ENCODE measurements at regions not wholly inside any gene's neighbourhood (a gene's known extent, or its start where the extent isn't known, plus 50 kb on each side); places are given as distances from the start of the nearest gene placed in this dataset.

DNA sequence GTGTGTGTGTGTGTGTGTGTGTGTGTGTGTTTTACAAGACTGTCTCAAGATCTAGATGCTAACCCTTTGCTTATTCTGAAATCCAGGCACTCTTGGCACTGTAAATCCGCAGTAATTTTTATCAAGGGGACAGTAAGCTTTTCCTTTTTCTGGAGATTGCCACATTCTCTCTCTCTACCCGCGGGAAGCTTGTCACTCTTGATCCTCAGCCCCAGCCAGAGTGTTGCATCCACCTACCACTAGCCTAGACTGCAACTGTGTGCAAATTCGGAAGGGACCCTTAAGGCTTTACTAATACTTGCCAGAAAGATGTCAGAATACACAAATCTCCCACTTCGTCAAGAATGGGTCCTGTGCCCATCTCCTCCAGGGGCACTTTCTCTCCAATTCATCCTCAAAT is 54.9 kb upstream of the EPB41L4A start:
- Histone ChIP-seq H3K4me3 (no peak overlapping the region), H3K9ac (ENCODE audit: insufficient read depth in 1 of 2, low read depth in 2 of 2, low read length in 2 of 2) (no peak overlapping the region), H3K9me3 (replicated peaks; ENCODE audit: control insufficient read depth, insufficient read depth, low read depth, low read length) (no peaks in the 10 kb centered on the region), H3K4me2 (ENCODE audit: insufficient read depth, low read length) (no peak overlapping the region), H3K4me1 (replicated peaks in 1 of 2; ENCODE audit: control insufficient read depth in 2 of 2, insufficient read depth in 2 of 2, low read length in 2 of 2) (no peaks in the 10 kb centered on the region), H3K79me2 (ENCODE audit: control insufficient read depth, insufficient read depth, low read length) (no peaks in the 10 kb centered on the region), H4K20me1 (replicated peaks; ENCODE audit: control insufficient read depth, insufficient read depth, low read length) (no peaks in the 10 kb centered on the region), H2AFZ (ENCODE audit: low read depth, low read length) (no peak overlapping the region), H3K9me1 (ENCODE audit: control insufficient read depth, insufficient read depth, low read length) (no peaks in the 10 kb centered on the region), H3K36me3 (ENCODE audit: control insufficient read depth, insufficient read depth, low read length) (no peaks in the 10 kb centered on the region), H3K27me3 (ENCODE audit: control insufficient read depth in 2 of 2, insufficient read depth in 2 of 2, low read length in 2 of 2) (peaks cover 5 to 8% of the 10 kb centered on the region in 2 experiments; a peak in 3 of 5 replicates), H3K27ac (ENCODE audit: extremely low read depth, low read depth, low read length) (no peak overlapping the region)
- DNase-seq (ENCODE audit: extremely low read depth in 1 of 4, low spot score in 3 of 4) = no peak
- intact Hi-C loops (cut with micrococcal nuclease) = no loop called here
- no peak for ATAC-seq
- in situ Hi-C loops (cut with MboI) = no loop called here
- WGBS (ENCODE audit: insufficient coverage, low coverage, missing lambda C conversion rate) = 0% methylated on average over 5 of the region's 5 CpGs
- no TSS peak for BruUV-seq (replicated peaks)
- POLR2A ChIA-PET = no interaction called here
- no peak for FAIRE-seq
- CTCF ChIA-PET (ENCODE audit: low intra/inter-chr PET ratio) = no interaction called here
- TF ChIP-seq SMARCC2 (IDR thresholded peaks at IDR 0.05; ENCODE audit: low read depth) (no peak), ATF4 (CRISPR knock-in tag; IDR thresholded peaks at IDR 0.05) (no peak), CREM (IDR thresholded peaks at IDR 0.05; ENCODE audit: low read depth) (no peak), HMG20B (CRISPR knock-in tag; IDR thresholded peaks at IDR 0.05) (no peak), NCOA4 (IDR thresholded peaks at IDR 0.05; ENCODE audit: partially characterized antibody) (no peak), HNRNPLL (IDR thresholded peaks at IDR 0.05; ENCODE audit: low read depth, low read length, poor library complexity, severe bottlenecking) (no peak), ADNP (tag; IDR thresholded peaks at IDR 0.05) (no peak), MTA3 (IDR thresholded peaks at IDR 0.05; ENCODE audit: borderline replicate concordance) (no peak), THRAP3 (IDR thresholded peaks at IDR 0.05; ENCODE audit: borderline replicate concordance) (no peak), IFI16 (CRISPR knock-in tag; IDR thresholded peaks at IDR 0.05) (no peak), ZNF12 (CRISPR knock-in tag; IDR thresholded peaks at IDR 0.05) (no peak), SUPT5H (IDR thresholded peaks at IDR 0.05) (no peak), TEAD2 (tag; IDR thresholded peaks at IDR 0.05) (no peak), ARHGAP35 (IDR thresholded peaks at IDR 0.05; ENCODE audit: partially characterized antibody) (no peak), ARID2 (IDR thresholded peaks at IDR 0.05) (no peak)
- TF ChIP-seq, protein P1, sequence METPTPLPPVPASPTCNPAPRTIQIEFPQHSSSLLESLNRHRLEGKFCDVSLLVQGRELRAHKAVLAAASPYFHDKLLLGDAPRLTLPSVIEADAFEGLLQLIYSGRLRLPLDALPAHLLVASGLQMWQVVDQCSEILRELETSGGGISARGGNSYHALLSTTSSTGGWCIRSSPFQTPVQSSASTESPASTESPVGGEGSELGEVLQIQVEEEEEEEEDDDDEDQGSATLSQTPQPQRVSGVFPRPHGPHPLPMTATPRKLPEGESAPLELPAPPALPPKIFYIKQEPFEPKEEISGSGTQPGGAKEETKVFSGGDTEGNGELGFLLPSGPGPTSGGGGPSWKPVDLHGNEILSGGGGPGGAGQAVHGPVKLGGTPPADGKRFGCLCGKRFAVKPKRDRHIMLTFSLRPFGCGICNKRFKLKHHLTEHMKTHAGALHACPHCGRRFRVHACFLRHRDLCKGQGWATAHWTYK (CRISPR knock-in tag; IDR thresholded peaks at IDR 0.05) = no peak
- TF ChIP-seq, protein P2, sequence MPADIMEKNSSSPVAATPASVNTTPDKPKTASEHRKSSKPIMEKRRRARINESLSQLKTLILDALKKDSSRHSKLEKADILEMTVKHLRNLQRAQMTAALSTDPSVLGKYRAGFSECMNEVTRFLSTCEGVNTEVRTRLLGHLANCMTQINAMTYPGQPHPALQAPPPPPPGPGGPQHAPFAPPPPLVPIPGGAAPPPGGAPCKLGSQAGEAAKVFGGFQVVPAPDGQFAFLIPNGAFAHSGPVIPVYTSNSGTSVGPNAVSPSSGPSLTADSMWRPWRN (IDR thresholded peaks at IDR 0.05; ENCODE audit: low read depth) = no peak
- TF ChIP-seq, protein P3, sequence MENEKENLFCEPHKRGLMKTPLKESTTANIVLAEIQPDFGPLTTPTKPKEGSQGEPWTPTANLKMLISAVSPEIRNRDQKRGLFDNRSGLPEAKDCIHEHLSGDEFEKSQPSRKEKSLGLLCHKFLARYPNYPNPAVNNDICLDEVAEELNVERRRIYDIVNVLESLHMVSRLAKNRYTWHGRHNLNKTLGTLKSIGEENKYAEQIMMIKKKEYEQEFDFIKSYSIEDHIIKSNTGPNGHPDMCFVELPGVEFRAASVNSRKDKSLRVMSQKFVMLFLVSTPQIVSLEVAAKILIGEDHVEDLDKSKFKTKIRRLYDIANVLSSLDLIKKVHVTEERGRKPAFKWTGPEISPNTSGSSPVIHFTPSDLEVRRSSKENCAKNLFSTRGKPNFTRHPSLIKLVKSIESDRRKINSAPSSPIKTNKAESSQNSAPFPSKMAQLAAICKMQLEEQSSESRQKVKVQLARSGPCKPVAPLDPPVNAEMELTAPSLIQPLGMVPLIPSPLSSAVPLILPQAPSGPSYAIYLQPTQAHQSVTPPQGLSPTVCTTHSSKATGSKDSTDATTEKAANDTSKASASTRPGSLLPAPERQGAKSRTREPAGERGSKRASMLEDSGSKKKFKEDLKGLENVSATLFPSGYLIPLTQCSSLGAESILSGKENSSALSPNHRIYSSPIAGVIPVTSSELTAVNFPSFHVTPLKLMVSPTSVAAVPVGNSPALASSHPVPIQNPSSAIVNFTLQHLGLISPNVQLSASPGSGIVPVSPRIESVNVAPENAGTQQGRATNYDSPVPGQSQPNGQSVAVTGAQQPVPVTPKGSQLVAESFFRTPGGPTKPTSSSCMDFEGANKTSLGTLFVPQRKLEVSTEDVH (IDR thresholded peaks at IDR 0.05; ENCODE audit: low read depth, partially characterized antibody) = no peak
